NCI-H2196 (cell line): ENCODE measurements at regions not wholly inside any gene's neighbourhood (a gene's known extent, or its start where the extent isn't known, plus 50 kb on each side); places are given as distances from the start of the nearest gene placed in this dataset.
"Not testable (repeated sequence)": the region's sequence is repeated elsewhere in the genome, so short reads cannot be mapped to it uniquely, and the experiment has no call there.

Experiments
- DNase-seq: peaks from one replicate; lab custom pipeline; 2025; ENCODE audit not compliant: unreplicated experiment; lab: John Stamatoyannopoulos, UW

DNA sequence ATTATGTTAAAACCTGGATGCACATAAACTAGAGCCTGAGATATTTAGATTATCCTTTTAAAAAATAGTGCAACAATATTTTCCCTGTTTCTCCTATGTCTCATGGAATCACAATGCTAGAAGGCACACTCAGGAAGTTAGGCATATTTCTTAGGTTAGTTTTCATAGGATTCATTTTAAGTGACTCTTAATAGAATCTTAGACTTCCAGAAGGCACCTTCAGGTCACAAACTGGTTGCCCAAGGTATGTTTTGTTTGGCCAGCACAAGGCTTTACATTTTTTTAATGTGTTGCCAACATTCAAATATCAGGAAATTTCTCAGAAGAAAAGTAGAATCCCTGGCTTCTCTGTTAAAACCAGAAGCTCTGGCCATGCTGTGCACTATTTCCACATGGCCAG, 129.3 kb downstream of the LNPK start:
- no peak for DNase-seq

DNA sequence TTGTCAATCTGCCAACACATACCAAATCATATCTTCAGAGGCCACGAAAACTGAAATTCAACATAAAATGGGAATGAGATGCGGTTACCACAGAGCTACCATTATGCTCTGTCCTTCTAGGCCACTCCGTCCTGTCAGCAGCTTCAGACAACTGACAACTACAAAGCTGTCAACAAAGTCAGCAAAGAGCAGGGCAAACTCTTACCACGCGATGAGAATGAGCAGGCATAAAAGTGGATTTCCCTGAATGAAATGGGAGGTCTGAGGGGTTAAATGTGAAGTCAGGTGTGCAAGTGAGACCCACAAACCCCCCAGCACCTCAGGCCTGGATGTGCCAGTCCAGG, 130.1 kb downstream of the LNPK start:
- DNase-seq = no peak

- DNase-seq = no peak
Observed at GRCh38 chr2:175871331-175872004, 130.6 kb downstream of the LNPK start.

DNA sequence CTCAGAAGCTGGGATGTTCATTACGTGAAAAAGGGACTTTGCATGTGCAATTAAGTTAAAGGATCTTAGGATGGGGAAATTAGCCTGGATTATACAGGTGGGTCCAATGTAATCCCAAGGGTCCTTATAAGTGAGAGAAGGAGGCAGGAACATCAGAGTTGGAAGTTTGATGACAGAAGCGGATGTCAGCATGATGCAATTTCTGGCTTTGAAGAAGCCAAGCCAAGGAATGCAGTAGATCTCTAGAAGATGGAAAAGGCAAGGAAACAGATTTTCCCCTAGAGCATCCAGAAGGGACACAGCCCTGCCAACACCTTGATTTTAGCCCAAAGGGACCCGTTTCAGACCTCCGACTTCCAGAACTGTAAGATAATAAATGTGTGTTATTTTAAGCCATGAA, 136.4 kb downstream of the LNPK start:
- no peak for DNase-seq

GRCh38 chr2:175864137-175864850, 137.8 kb downstream of the LNPK start:
- DNase-seq = no peak

DNA sequence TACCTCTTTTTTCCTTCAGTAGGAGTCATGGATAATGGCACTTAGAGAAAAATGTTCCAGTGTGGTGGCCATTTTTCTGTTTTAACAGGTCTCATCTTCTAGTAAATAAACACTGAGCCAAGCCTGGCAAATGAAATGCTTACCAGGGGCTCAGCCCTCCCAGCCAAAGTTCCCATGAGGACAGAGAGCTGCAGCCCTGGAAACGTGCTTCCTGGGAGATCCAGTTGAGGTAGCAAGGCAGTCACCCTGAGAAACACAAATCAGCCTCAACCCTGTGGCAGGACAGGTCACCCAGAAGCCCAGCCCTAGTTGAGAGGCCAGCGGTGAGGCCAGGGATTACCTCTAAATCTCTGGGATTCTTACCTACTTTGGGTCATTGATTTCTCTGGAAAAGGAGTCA, 140.1 kb downstream of the LNPK start:
- DNase-seq = no peak

DNA sequence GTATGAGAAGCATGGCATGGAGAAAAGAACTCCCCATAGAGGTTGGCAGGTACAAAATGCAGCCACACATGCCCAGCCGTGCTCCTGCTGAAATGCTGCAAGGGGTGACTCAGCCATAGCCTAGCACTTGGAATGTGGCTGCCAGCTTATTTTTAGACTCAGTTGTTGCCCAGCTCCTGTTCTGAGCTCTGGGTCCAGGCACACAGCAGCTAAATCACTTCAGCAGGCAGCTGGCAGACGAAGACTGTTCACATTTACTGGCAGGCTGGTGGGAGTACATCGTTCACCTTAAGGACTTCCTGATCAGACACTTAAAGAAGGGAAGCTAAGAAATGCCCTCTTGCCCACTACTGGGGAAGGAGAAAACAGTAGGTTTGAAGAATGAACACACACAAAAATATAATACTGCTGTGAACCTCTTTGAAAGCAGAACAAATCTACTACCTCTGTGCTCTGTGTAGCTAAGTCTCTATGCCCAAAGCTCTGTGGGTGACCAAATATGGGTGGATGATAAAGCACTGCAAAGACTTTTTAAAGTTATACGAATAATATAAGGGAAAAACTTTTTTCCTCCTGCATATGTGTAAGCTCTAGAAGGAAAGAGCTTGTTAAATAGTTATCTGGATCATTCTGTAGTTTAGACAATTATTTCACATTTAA, 146.1 kb downstream of the LNPK start:
- no peak for DNase-seq

GRCh38 chr2:175855236-175855635, 146.8 kb downstream of the LNPK start:
- DNase-seq = no peak

DNA sequence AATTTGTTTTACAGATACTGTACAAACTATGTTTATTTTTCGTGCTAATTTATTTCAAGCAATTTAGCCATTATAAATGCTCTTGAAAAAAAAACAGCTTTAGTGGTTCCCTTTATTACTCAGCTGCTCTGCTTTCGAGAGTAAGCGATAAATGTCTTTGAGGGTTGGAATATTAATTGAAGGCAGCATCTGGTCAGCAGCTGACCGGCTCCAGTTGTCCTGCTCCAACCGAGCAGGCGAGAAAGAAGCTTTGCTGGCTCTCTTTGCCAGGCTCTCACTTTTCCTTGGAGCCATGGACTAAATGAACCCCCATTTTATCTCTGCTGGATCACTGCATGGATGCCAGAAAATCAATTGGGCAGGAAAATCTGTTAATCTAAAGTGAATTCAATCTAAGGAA, 147.4 kb downstream of the LNPK start:
- DNase-seq = no peak

- no peak for DNase-seq
Observed at GRCh38 chr2:175854129-175854528, 147.9 kb downstream of the LNPK start.

GRCh38 chr2:175853616-175853890, 148.5 kb downstream of the LNPK start:
- DNase-seq = no peak

DNA sequence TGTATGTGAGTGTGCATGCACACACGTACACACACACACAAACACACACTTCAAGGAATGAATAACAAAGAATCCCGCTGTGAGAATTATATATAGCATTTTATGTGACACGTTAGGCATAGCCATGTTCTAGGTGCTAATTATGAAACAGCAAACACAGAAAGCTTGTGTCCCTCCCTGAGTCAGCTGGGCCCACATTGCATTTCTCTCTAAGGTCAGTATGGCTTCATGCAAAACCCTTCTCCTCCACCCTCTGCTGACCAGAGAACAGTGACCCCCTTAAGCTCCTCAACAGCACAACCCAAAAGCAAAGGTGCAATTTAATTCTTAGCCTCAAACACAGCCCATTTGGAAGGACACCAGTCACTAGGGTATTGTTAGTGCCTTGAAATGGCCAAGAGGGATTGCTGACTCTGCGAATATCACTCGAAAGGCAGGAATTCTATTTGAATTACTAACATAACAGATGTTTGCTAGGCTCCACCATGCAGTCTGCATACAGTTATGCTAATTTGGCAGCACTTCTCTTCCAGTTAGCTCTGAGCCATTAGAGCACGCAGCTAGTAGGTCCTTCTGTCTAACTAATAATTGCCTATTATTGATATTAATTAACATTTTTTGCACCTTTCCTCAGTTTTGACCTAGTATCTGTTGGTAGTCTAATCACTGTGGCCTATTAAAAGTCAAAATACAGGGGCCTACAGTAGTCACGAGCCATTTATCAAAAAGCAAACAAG, 149.0 kb downstream of the LNPK start:
- no peak for DNase-seq

DNA sequence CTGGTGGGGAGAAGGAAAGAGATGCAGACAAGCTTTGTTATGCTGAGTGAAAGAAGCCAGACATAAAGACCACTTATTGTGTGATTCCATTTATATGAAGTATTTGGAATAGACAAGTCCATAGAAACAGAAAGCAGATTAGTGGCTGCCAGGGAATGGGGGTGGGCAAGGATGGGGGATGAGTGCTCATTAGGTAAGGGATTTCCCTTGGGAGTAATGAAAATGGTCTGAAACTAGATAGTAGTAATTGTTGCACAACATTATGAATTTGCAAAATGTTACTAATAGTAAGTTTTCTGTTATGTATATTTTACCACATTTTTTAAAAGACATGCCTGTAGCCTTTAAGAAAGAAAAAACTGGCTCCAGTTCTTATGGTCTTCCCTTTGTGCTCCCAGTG, 154.9 kb downstream of the LNPK start:
- no peak for DNase-seq

GRCh38 chr2:175844169-175844568, 157.9 kb downstream of the LNPK start:
- DNase-seq = no peak

- no peak for DNase-seq
Observed at GRCh38 chr2:175843625-175844024, 158.4 kb downstream of the LNPK start.

DNA sequence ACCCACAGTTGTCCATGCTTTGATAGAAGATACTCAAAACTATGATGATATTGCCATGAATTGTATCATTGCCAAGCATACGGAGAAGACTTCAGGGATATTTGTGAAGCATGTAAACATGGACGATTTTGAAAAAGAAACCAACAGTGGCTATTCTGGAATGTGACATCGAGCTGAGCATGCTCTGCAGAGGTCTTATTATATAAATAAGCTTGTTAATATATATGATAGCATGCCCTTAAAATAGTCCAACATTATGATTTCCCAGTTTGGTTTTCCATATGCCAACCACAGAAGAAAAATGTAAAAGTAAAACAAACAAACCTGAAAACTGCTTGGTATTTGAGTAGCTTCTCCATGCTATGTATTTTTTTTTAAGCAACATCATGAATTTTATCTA, 159.1 kb downstream of the LNPK start:
- no peak for DNase-seq

DNA sequence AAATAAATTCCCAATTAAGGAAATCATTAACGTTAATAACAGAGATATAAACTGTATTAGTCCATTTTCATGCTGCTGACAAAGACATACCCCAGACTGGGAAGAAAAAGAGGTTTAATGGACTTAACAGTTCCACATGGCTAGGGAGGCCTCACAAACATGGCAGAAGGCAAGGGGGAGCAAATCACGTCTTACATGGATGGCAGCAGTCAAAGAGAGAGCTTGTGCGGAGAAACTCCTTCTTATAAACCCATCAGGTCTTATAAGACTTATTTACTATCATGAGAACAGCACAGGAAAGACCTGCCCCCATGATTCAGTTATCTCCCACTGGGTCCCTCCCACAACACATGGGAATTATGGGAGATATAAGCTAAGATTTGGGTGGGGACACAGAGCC, 161.3 kb downstream of the LNPK start:
- DNase-seq = not testable (repeated sequence)

DNA sequence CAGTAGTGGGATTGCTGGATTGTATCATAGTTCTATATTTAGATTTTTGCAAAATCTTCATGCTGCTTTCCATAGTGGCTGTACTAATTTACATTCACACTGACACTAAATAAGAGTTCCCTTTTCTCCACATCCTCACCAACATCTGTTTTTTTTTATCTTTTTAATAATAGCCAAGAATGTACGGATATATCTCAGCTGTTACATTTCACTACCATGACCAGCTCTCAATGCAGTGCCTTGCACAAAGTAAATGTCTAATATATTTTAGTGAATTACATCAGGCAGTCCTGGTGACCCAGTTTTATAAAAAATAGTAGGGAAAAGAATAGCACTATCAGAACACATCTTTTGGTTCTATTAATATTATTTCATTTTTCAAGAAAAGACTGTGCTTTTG, 161.8 kb downstream of the LNPK start:
- DNase-seq = no peak

DNA sequence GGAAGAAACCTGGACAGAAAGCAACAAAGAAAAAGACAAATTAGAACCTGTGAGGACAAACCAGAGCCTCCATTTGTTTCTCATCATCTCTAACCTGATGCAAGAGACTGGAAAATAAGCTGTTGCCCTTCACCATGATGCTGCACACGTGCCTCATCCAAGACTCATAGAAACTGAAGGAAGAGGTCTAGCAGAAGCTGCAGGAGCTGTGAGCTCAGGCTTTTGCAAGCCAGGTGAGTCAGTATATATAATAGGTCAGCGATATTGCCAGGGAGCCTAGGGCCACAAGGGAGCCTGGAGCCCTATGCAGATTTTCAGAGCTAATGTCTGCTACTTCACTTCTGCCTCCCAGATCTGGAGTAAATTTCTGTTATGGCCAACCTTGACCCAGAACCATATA, 163.1 kb downstream of the LNPK start:
- DNase-seq = no peak

DNA sequence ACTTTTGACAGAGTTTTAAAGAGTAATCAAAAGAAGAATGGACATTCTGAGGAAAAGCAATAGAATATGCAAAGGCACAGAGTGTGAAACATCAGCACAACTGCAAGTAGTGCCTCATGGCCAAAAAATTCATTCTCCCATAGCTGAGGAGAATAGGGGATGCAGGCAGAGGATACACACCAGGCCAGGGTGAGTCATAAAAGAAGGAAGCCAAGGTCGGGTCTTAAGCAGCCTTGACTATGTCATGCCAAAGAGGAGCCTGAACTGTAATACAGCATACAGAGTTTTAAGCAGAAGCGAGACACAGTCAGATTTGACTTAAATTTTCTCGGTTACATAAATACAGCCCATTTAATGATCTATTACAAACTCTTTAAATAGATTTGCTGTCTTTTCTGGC, 165.0 kb downstream of the LNPK start:
- no peak for DNase-seq

DNA sequence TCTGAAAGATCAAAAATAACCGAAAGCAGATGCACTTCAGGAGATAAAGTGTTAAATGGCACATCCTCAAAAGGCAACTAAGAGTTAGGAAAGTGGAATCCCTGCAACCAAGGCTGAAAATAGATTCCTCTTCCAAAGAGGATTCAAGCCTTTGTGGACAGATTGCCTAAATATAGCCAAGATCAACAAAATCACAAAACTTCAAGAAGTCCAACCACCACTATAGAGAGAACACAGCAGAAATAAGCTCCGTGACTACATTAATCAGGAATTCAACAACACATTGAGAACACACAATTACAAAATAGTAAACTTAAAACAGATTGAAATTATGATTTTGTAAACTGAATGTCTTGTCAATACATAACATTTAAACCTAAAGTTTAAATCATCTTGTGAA, 165.7 kb downstream of the LNPK start:
- no peak for DNase-seq

- no peak for DNase-seq
Observed at GRCh38 chr2:175834477-175834876, 167.6 kb downstream of the LNPK start.
